ENCODE measurements at regions not wholly inside any gene's neighbourhood (a gene's known extent, or its start where the extent isn't known, plus 50 kb on each side); places are given as distances from the start of the nearest gene placed in this dataset.
"Not testable (repeated sequence)": the region's sequence is repeated elsewhere in the genome, so short reads cannot be mapped to it uniquely, and the experiment has no call there.

- peaks cover 37% of the 10 kb centered on the region for H3K27me3 Mint-ChIP-seq
- no peak overlapping the region for H3K4me3 Mint-ChIP-seq
- H3K36me3 Mint-ChIP-seq = no peaks in the 10 kb centered on the region
- no peak overlapping the region for H3K27ac Mint-ChIP-seq
- H3K9me3 Mint-ChIP-seq (ENCODE audit: low read depth) = no peaks in the 10 kb centered on the region
- H3K4me1 Mint-ChIP-seq (ENCODE audit: low read depth) = peaks cover under 1% of the 10 kb centered on the region
Observed at GRCh38 chr6:56837322-56837894, 117.5 kb upstream of the BEND6 start.

GRCh38 chr6:56835612-56836011 lies 119.3 kb upstream of the BEND6 start:
- H3K4me3 Mint-ChIP-seq = no peak overlapping the region
- H3K27me3 Mint-ChIP-seq = peaks cover 31% of the 10 kb centered on the region

GRCh38 chr6:56833873-56834272 lies 121.0 kb upstream of the BEND6 start:
- H3K9me3 Mint-ChIP-seq (ENCODE audit: low read depth) = no peaks in the 10 kb centered on the region
- H3K27me3 Mint-ChIP-seq = peaks cover 26% of the 10 kb centered on the region
- H3K4me3 Mint-ChIP-seq = no peak overlapping the region
- H3K27ac Mint-ChIP-seq = no peak overlapping the region
- H3K4me1 Mint-ChIP-seq (ENCODE audit: low read depth) = no peaks in the 10 kb centered on the region
- no peaks in the 10 kb centered on the region for H3K36me3 Mint-ChIP-seq

More at GRCh38 chr6:56835612-56836011, 119.3 kb upstream of the BEND6 start:
- no peak overlapping the region for H3K27ac Mint-ChIP-seq
- H3K36me3 Mint-ChIP-seq = no peaks in the 10 kb centered on the region
- no peaks in the 10 kb centered on the region for H3K4me1 Mint-ChIP-seq (ENCODE audit: low read depth)
- H3K9me3 Mint-ChIP-seq (ENCODE audit: low read depth) = no peaks in the 10 kb centered on the region

GRCh38 chr6:56833127-56833791 lies 121.6 kb upstream of the BEND6 start:
- no peaks in the 10 kb centered on the region for H3K36me3 Mint-ChIP-seq
- no peak overlapping the region for H3K4me3 Mint-ChIP-seq
- H3K9me3 Mint-ChIP-seq (ENCODE audit: low read depth) = no peaks in the 10 kb centered on the region

GRCh38 chr6:56832225-56832624 lies 122.7 kb upstream of the BEND6 start:
- no peaks in the 10 kb centered on the region for H3K4me1 Mint-ChIP-seq (ENCODE audit: low read depth)
- no peaks in the 10 kb centered on the region for H3K36me3 Mint-ChIP-seq
- H3K27me3 Mint-ChIP-seq = peaks cover 16% of the 10 kb centered on the region
- no peak overlapping the region for H3K4me3 Mint-ChIP-seq
- H3K9me3 Mint-ChIP-seq (ENCODE audit: low read depth) = no peaks in the 10 kb centered on the region
- no peak overlapping the region for H3K27ac Mint-ChIP-seq

More at GRCh38 chr6:56833127-56833791, 121.6 kb upstream of the BEND6 start:
- Mint-ChIP-seq H3K4me1 (ENCODE audit: low read depth) (no peaks in the 10 kb centered on the region), H3K27me3 (peaks cover 25% of the 10 kb centered on the region), H3K27ac (no peak overlapping the region)

GRCh38 chr6:56831334-56831733 lies 123.6 kb upstream of the BEND6 start:
- Mint-ChIP-seq H3K9me3 (ENCODE audit: low read depth) (no peaks in the 10 kb centered on the region), H3K27ac (no peak overlapping the region)

GRCh38 chr6:56827908-56828649 lies 126.8 kb upstream of the BEND6 start:
- H3K36me3 Mint-ChIP-seq = no peaks in the 10 kb centered on the region
- H3K4me1 Mint-ChIP-seq (ENCODE audit: low read depth) = no peaks in the 10 kb centered on the region
- no peak overlapping the region for H3K27ac Mint-ChIP-seq
- no peak overlapping the region for H3K4me3 Mint-ChIP-seq
- peaks cover 7% of the 10 kb centered on the region for H3K27me3 Mint-ChIP-seq
- no peaks in the 10 kb centered on the region for H3K9me3 Mint-ChIP-seq (ENCODE audit: low read depth)

More at GRCh38 chr6:56831334-56831733, 123.6 kb upstream of the BEND6 start:
- Mint-ChIP-seq H3K4me1 (ENCODE audit: low read depth) (no peaks in the 10 kb centered on the region), H3K4me3 (no peak overlapping the region), H3K27me3 (peaks cover 15% of the 10 kb centered on the region), H3K36me3 (no peaks in the 10 kb centered on the region)

GRCh38 chr6:56824431-56824830 lies 130.5 kb upstream of the BEND6 start:
- not testable (repeated sequence) for H3K4me1 Mint-ChIP-seq (ENCODE audit: low read depth); H3K9me3 Mint-ChIP-seq (ENCODE audit: low read depth); H3K27ac Mint-ChIP-seq; H3K27me3 Mint-ChIP-seq; H3K36me3 Mint-ChIP-seq; H3K4me3 Mint-ChIP-seq

- H3K4me3 Mint-ChIP-seq = no peak overlapping the region
- H3K4me1 Mint-ChIP-seq (ENCODE audit: low read depth) = no peaks in the 10 kb centered on the region
- no peaks in the 10 kb centered on the region for H3K9me3 Mint-ChIP-seq (ENCODE audit: low read depth)
- no peak overlapping the region for H3K27ac Mint-ChIP-seq
- no peaks in the 10 kb centered on the region for H3K36me3 Mint-ChIP-seq
- H3K27me3 Mint-ChIP-seq = peaks cover 1% of the 10 kb centered on the region
Observed at GRCh38 chr6:56821005-56821432, 133.9 kb upstream of the BEND6 start.

GRCh38 chr6:56820060-56820459 lies 134.8 kb upstream of the BEND6 start:
- H3K27me3 Mint-ChIP-seq = peaks cover 1% of the 10 kb centered on the region
- no peaks in the 10 kb centered on the region for H3K9me3 Mint-ChIP-seq (ENCODE audit: low read depth)
- H3K36me3 Mint-ChIP-seq = no peaks in the 10 kb centered on the region

GRCh38 chr6:56819604-56820003 lies 135.3 kb upstream of the BEND6 start:
- Mint-ChIP-seq H3K4me3 (no peak overlapping the region), H3K27me3 (peaks cover 1% of the 10 kb centered on the region), H3K9me3 (ENCODE audit: low read depth) (no peaks in the 10 kb centered on the region), H3K4me1 (ENCODE audit: low read depth) (no peaks in the 10 kb centered on the region), H3K36me3 (no peaks in the 10 kb centered on the region), H3K27ac (no peak overlapping the region)

More at GRCh38 chr6:56820060-56820459, 134.8 kb upstream of the BEND6 start:
- Mint-ChIP-seq H3K4me3 (no peak overlapping the region), H3K4me1 (ENCODE audit: low read depth) (no peaks in the 10 kb centered on the region), H3K27ac (no peak overlapping the region)

GRCh38 chr6:56816370-56816769 lies 138.5 kb upstream of the BEND6 start:
- Mint-ChIP-seq H3K9me3 (ENCODE audit: low read depth) (no peaks in the 10 kb centered on the region), H3K4me3 (no peak overlapping the region), H3K4me1 (ENCODE audit: low read depth) (no peaks in the 10 kb centered on the region), H3K36me3 (no peaks in the 10 kb centered on the region), H3K27ac (no peak overlapping the region), H3K27me3 (peaks cover 1% of the 10 kb centered on the region)

- Mint-ChIP-seq H3K36me3 (no peaks in the 10 kb centered on the region), H3K4me3 (no peak overlapping the region), H3K4me1 (ENCODE audit: low read depth) (no peaks in the 10 kb centered on the region), H3K9me3 (ENCODE audit: low read depth) (no peaks in the 10 kb centered on the region), H3K27ac (no peak overlapping the region), H3K27me3 (peaks cover 2% of the 10 kb centered on the region)
Observed at GRCh38 chr6:56815436-56815835, 139.5 kb upstream of the BEND6 start.

GRCh38 chr6:56814802-56815201 lies 140.1 kb upstream of the BEND6 start:
- no peaks in the 10 kb centered on the region for H3K9me3 Mint-ChIP-seq (ENCODE audit: low read depth)
- no peaks in the 10 kb centered on the region for H3K4me1 Mint-ChIP-seq (ENCODE audit: low read depth)
- no peak overlapping the region for H3K4me3 Mint-ChIP-seq
- peaks cover 3% of the 10 kb centered on the region for H3K27me3 Mint-ChIP-seq
- no peak overlapping the region for H3K27ac Mint-ChIP-seq
- H3K36me3 Mint-ChIP-seq = no peaks in the 10 kb centered on the region

GRCh38 chr6:56814308-56814707 lies 140.6 kb upstream of the BEND6 start:
- H3K27me3 Mint-ChIP-seq = peaks cover 3% of the 10 kb centered on the region
- H3K36me3 Mint-ChIP-seq = no peaks in the 10 kb centered on the region
- H3K4me1 Mint-ChIP-seq (ENCODE audit: low read depth) = no peaks in the 10 kb centered on the region
- no peaks in the 10 kb centered on the region for H3K9me3 Mint-ChIP-seq (ENCODE audit: low read depth)
- no peak overlapping the region for H3K4me3 Mint-ChIP-seq
- H3K27ac Mint-ChIP-seq = no peak overlapping the region
